HepG2 (cell line): ENCODE measurements at regions not wholly inside any gene's neighbourhood (a gene's known extent, or its start where the extent isn't known, plus 50 kb on each side); places are given as distances from the start of the nearest gene placed in this dataset.

ENCODE experiments used
- ATAC-seq: fragments of 200-7000 bp; cut with Tn5 transposase; 3 replicates; pipeline ENCODE4 v1.9.1; 2020; ENCODE audit warnings: mild to moderate bottlenecking, moderate library complexity
- BruUV-seq: library from RNA; stranded (reverse); fragments of 400-500 nt; replicated peaks from 2 replicates; lab custom pipeline; 2021; lab: Mats Ljungman, UMichigan
- CTCF ChIA-PET: fragments of 300-600 bp; formaldehyde crosslinking; extraction: SDS; loops from one replicate; lab custom pipeline; 2021; ENCODE audit warnings: low total read pairs, inconsistent platforms, low intra/inter-chr PET ratio; lab: Yijun Ruan, JAX
- POLR2A ChIA-PET: fragments of 350-600 bp; sonication (Branson Sonifier 250); formaldehyde crosslinking; loops from one replicate; lab custom pipeline; 2020; ENCODE audit warnings: antibody characterized with exemption, inconsistent platforms; lab: Yijun Ruan, JAX
- DNase-seq: peaks from one replicate; pipeline ENCODE4 v3.0.0-alpha.2; 2015; ENCODE audit warnings: low spot score
- FAIRE-seq: peaks from 3 replicates; lab custom pipeline; 2011; peaks lifted over from hg19 to GRCh38; lab: Jason Lieb, UNC
- H2AFZ ChIP-seq: one replicate; pipeline ENCODE4 v1.6.1; 2011; ENCODE audit warnings: low read length, inconsistent platforms
- H3K27ac ChIP-seq: fragments of 300-600 bp; 3 replicates; pipeline ENCODE4 v1.8.0; 2011; ENCODE audit warnings: mixed run types, mild to moderate bottlenecking, mixed read lengths, low read length, inconsistent platforms; ENCODE audit not compliant: insufficient read depth; ENCODE audit errors: extremely low read length
- H3K27me3 ChIP-seq, 2 experiments: fragments of 200-600 bp in 1 of 2; 2 replicates in 1 of 2; 3 replicates in 1 of 2; pipeline versions ENCODE4 v1.6.0 to v1.8.0; 2011; ENCODE audit warnings: low read length in 2 of 2, mild to moderate bottlenecking in 2 of 2, moderate library complexity in 2 of 2, inconsistent platforms in 1 of 2; ENCODE audit not compliant: insufficient read depth in 2 of 2, control insufficient read depth in 1 of 2
- H3K36me3 ChIP-seq, 2 experiments: fragments of 200-600 bp in 1 of 2; replicated peaks in 1 of 2; 2 replicates in 1 of 2; 3 replicates in 1 of 2; pipeline versions ENCODE4 v1.5.1 to v1.8.0; 2011; ENCODE audit warnings: low read length in 2 of 2, inconsistent platforms in 1 of 2; ENCODE audit not compliant: insufficient read depth in 2 of 2, control insufficient read depth in 1 of 2
- H3K4me1 ChIP-seq: 2 replicates; pipeline ENCODE4 v1.5.1; 2012; ENCODE audit warnings: low read length, inconsistent platforms; ENCODE audit not compliant: insufficient read depth
- H3K4me2 ChIP-seq: 2 replicates; pipeline ENCODE4 v1.6.0; 2011; ENCODE audit warnings: low read depth, low read length, inconsistent platforms
- H3K4me3 ChIP-seq, 3 experiments: fragments of 200-600 bp in 1 of 3; sonication (generic), shearing (Covaris generic) in 1 of 3; replicated peaks in 1 of 3; 2 replicates each; pipeline ENCODE4 v1.5.1; 2011 to 2016; ENCODE audit warnings: low read length in 3 of 3, inconsistent platforms in 2 of 3, low read depth in 2 of 3, mild to moderate bottlenecking in 2 of 3, control low read depth in 1 of 3, mixed read lengths in 1 of 3; ENCODE audit not compliant: insufficient read depth in 1 of 3
- H3K79me2 ChIP-seq: one replicate; pipeline ENCODE4 v1.6.1; 2011; ENCODE audit warnings: low read length, inconsistent platforms; ENCODE audit not compliant: insufficient read depth
- H3K9ac ChIP-seq: 2 replicates; pipeline ENCODE4 v1.6.0; 2011; ENCODE audit warnings: mild to moderate bottlenecking, low read depth, low read length, inconsistent platforms; ENCODE audit not compliant: insufficient read depth
- H3K9me3 ChIP-seq: 2 replicates; pipeline ENCODE4 v1.5.1; 2012; ENCODE audit warnings: mild to moderate bottlenecking, low read length
- H4K20me1 ChIP-seq: 2 replicates; pipeline ENCODE4 v1.6.0; 2011; ENCODE audit warnings: inconsistent platforms, mild to moderate bottlenecking, low read length, moderate library complexity; ENCODE audit not compliant: insufficient read depth
- BHLHE40 ChIP-seq: IDR thresholded peaks from 2 replicates; pipeline ENCODE4 v1.6.1; 2011; ENCODE audit warnings: low read length, improper control_type of control experiment
- EEA1 ChIP-seq: sonication (generic); formaldehyde crosslinking; IDR thresholded peaks from 2 replicates; pipeline ENCODE4 v1.5.1; 2020; ENCODE audit warnings: mild to moderate bottlenecking, missing genetic modification reagents, borderline replicate concordance
- ELF3 ChIP-seq: IDR thresholded peaks from 2 replicates; pipeline ENCODE4 v1.6.1; 2016; ENCODE audit warnings: missing genetic modification reagents, missing compliant biosample characterization
- FOXK1 ChIP-seq: sonication (generic); formaldehyde crosslinking; IDR thresholded peaks from 2 replicates; pipeline ENCODE4 v1.4.0; 2020; ENCODE audit warnings: low read depth, missing genetic modification reagents, borderline replicate concordance
- MAFK ChIP-seq, 2 experiments: IDR thresholded peaks in 1 of 2; conservative IDR thresholded peaks in 1 of 2; 2 replicates each; pipeline ENCODE4 v1.6.1; 2011; ENCODE audit warnings: improper control_type of control experiment in 2 of 2, low read length in 2 of 2
- ONECUT2 ChIP-seq: sonication (generic); formaldehyde crosslinking; IDR thresholded peaks from 2 replicates; pipeline ENCODE4 v1.4.0; 2020; ENCODE audit warnings: missing genetic modification reagents
- RELA ChIP-seq: sonication (generic); formaldehyde crosslinking; IDR thresholded peaks from 2 replicates; pipeline ENCODE4 v1.4.0; 2020; ENCODE audit warnings: missing genetic modification reagents
- SP1 ChIP-seq, 2 experiments: fragments of 450-650 bp in 1 of 2; sonication (generic) in 1 of 2; formaldehyde crosslinking in 1 of 2; IDR thresholded peaks; 2 replicates each; pipeline versions ENCODE4 v1.4.0 to v1.6.1; 2016 to 2020; ENCODE audit warnings: missing genetic modification reagents in 1 of 2
- THAP11 ChIP-seq: IDR thresholded peaks from 2 replicates; pipeline ENCODE4 v1.6.1; 2016; ENCODE audit warnings: missing biosample characterization, missing genetic modification reagents
- U2AF2 ChIP-seq: fragments of 200-400 bp; formaldehyde crosslinking; IDR thresholded peaks from 2 replicates; pipeline ENCODE4 v1.6.1; 2017; ENCODE audit warnings: low read depth, mild to moderate bottlenecking, low read length
- ZBTB39 ChIP-seq: sonication (generic); formaldehyde crosslinking; IDR thresholded peaks from 2 replicates; pipeline ENCODE4 v1.5.0; 2020; ENCODE audit warnings: missing genetic modification reagents
- ZBTB8A ChIP-seq: sonication (generic); formaldehyde crosslinking; IDR thresholded peaks from 2 replicates; pipeline ENCODE4 v1.4.0; 2020; ENCODE audit warnings: mild to moderate bottlenecking, low read depth, missing genetic modification reagents, borderline replicate concordance
- ZC3H4 ChIP-seq: sonication (generic); formaldehyde crosslinking; IDR thresholded peaks from 2 replicates; pipeline ENCODE4 v1.4.0; 2020; ENCODE audit warnings: missing genetic modification reagents, borderline replicate concordance
- ZNF12 ChIP-seq: sonication (generic); formaldehyde crosslinking; IDR thresholded peaks from 2 replicates; pipeline ENCODE4 v1.5.0; 2020; ENCODE audit warnings: missing genetic modification reagents
- ZNF124 ChIP-seq: sonication (generic); formaldehyde crosslinking; IDR thresholded peaks from 2 replicates; pipeline ENCODE4 v1.4.0; 2020; ENCODE audit warnings: missing genetic modification reagents
- ZNF484 ChIP-seq: sonication (generic); formaldehyde crosslinking; IDR thresholded peaks from 2 replicates; pipeline ENCODE4 v1.5.1; 2020; ENCODE audit warnings: mild to moderate bottlenecking, low read depth, missing genetic modification reagents, borderline replicate concordance
- WGBS: methylation state at CpG from one replicate; pipeline ENCODE4 v1.1.6; 2017; ENCODE audit warnings: low lambda C conversion rate; 5-methylcytosine and 5-hydroxymethylcytosine counted together
- in situ Hi-C: cut with HindIII; loops from 2 replicates; pipeline ENCODE4 v1.10.0; 2017; ENCODE audit warnings: low pct_unique_long_range_greater_than_20kb; ENCODE audit not compliant: extremely low pct_ligation_motif_present
- intact Hi-C: fragments of 100-400 bp; cut with micrococcal nuclease; formaldehyde crosslinking; loops from one replicate; pipeline ENCODE4 v1.10.0; 2022; ENCODE audit not compliant: unreplicated experiment

GRCh38 chr11:93054279-93054678 lies 84.8 kb downstream of the MTNR1B start:
- no peaks in the 10 kb centered on the region for H4K20me1 ChIP-seq
- H3K4me3 ChIP-seq: no peak overlapping the region
- DNase-seq (no peak), ATAC-seq (no peak), FAIRE-seq (no peak)
- H3K27me3 ChIP-seq: no peaks in the 10 kb centered on the region
- ChIA-PET CTCF (no interaction called here), POLR2A (no interaction called here)
- TF ChIP-seq ZNF484: no peak
- TF ChIP-seq RELA (CRISPR knock-in tag): no peak
- TF ChIP-seq ZBTB39 (CRISPR knock-in tag): no peak
- no peak for TF ChIP-seq ONECUT2 (CRISPR knock-in tag)
- TF ChIP-seq FOXK1: no peak
- TF ChIP-seq ZC3H4 (CRISPR knock-in tag): no peak
- TF ChIP-seq ELF3: no peak
- no peak for TF ChIP-seq BHLHE40
- no peak for TF ChIP-seq SP1 (IDR thresholded peaks at IDR 0.05)
- TF ChIP-seq SP1 (CRISPR knock-in tag; IDR thresholded peaks at IDR 0.05): no peak
- TF ChIP-seq EEA1 (CRISPR knock-in tag): no peak
- TF ChIP-seq ZBTB8A (CRISPR knock-in tag): no peak
- TF ChIP-seq ZNF12: no peak
- no peak for TF ChIP-seq MAFK (conservative IDR thresholded peaks at IDR 0.05 in 1 of 2, IDR thresholded peaks at IDR 0.05 in 1 of 2; ENCODE audit: low read length in 2 of 2)
- no peak for TF ChIP-seq U2AF2
- TF ChIP-seq ZNF124 (CRISPR knock-in tag): no peak
- no peak for TF ChIP-seq THAP11 (CRISPR knock-in tag)
- H3K9ac ChIP-seq: no peak overlapping the region
- in situ Hi-C loops: no loop called here
- 54% methylated on average over 4 of the region's 4 CpGs for WGBS
- H3K4me2 ChIP-seq: no peak overlapping the region
- no peaks in the 10 kb centered on the region for H3K79me2 ChIP-seq
- no peaks in the 10 kb centered on the region for H3K9me3 ChIP-seq
- H2AFZ ChIP-seq: no peak overlapping the region
- intact Hi-C loops: no loop called here
- BruUV-seq: no TSS peak
- no peaks in the 10 kb centered on the region for H3K4me1 ChIP-seq
- H3K27ac ChIP-seq: no peak overlapping the region
- no peaks in the 10 kb centered on the region for H3K36me3 ChIP-seq
